ENCODE measurements at regions not wholly inside any gene's neighbourhood (a gene's known extent, or its start where the extent isn't known, plus 50 kb on each side); places are given as distances from the start of the nearest gene placed in this dataset.

DNA sequence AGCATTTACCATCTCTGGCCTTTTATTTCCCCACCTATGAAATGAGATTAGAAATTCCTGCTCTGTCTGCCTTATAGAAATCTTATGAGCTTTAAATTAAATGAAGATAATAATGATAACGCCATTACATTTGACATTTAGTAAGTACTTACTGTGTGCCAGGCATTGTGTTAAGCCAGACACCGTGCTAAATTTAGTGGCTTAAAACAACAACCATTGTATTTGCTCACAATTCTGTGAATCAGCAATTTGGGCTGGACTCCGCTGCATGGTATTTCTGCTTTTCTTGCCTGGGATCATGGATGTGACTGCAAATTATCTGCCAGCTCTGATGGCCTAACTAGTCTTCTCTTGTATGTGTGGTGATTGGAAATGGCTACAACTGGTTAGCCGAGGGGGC is 56.4 kb upstream of the CCDC6 start:
- no peak for TF ChIP-seq POLR2AphosphoS5 (IDR thresholded peaks at IDR 0.05; ENCODE audit: low read depth)
- TF ChIP-seq, protein P1, sequence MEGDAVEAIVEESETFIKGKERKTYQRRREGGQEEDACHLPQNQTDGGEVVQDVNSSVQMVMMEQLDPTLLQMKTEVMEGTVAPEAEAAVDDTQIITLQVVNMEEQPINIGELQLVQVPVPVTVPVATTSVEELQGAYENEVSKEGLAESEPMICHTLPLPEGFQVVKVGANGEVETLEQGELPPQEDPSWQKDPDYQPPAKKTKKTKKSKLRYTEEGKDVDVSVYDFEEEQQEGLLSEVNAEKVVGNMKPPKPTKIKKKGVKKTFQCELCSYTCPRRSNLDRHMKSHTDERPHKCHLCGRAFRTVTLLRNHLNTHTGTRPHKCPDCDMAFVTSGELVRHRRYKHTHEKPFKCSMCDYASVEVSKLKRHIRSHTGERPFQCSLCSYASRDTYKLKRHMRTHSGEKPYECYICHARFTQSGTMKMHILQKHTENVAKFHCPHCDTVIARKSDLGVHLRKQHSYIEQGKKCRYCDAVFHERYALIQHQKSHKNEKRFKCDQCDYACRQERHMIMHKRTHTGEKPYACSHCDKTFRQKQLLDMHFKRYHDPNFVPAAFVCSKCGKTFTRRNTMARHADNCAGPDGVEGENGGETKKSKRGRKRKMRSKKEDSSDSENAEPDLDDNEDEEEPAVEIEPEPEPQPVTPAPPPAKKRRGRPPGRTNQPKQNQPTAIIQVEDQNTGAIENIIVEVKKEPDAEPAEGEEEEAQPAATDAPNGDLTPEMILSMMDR (conservative IDR thresholded peaks at IDR 0.05; ENCODE audit: low read depth in 2 of 2) = no peak
- TF ChIP-seq JUNB (IDR thresholded peaks at IDR 0.05; ENCODE audit: unreplicated experiment) = no peak
- TF ChIP-seq, protein P2, sequence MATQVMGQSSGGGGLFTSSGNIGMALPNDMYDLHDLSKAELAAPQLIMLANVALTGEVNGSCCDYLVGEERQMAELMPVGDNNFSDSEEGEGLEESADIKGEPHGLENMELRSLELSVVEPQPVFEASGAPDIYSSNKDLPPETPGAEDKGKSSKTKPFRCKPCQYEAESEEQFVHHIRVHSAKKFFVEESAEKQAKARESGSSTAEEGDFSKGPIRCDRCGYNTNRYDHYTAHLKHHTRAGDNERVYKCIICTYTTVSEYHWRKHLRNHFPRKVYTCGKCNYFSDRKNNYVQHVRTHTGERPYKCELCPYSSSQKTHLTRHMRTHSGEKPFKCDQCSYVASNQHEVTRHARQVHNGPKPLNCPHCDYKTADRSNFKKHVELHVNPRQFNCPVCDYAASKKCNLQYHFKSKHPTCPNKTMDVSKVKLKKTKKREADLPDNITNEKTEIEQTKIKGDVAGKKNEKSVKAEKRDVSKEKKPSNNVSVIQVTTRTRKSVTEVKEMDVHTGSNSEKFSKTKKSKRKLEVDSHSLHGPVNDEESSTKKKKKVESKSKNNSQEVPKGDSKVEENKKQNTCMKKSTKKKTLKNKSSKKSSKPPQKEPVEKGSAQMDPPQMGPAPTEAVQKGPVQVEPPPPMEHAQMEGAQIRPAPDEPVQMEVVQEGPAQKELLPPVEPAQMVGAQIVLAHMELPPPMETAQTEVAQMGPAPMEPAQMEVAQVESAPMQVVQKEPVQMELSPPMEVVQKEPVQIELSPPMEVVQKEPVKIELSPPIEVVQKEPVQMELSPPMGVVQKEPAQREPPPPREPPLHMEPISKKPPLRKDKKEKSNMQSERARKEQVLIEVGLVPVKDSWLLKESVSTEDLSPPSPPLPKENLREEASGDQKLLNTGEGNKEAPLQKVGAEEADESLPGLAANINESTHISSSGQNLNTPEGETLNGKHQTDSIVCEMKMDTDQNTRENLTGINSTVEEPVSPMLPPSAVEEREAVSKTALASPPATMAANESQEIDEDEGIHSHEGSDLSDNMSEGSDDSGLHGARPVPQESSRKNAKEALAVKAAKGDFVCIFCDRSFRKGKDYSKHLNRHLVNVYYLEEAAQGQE (IDR thresholded peaks at IDR 0.05; ENCODE audit: unreplicated experiment) = no peak
- TF ChIP-seq EZH2 (IDR thresholded peaks at IDR 0.05; ENCODE audit: low read depth, unreplicated experiment) = no peak
- TF ChIP-seq EZH2phosphoT487 (IDR thresholded peaks at IDR 0.05; ENCODE audit: unreplicated experiment) = no peak
- no peak for TF ChIP-seq NANOG (IDR thresholded peaks at IDR 0.05; ENCODE audit: borderline replicate concordance)

All from GM23338 (cell line).